HFFc6 (cell line): ENCODE measurements at regions not wholly inside any gene's neighbourhood (a gene's known extent, or its start where the extent isn't known, plus 50 kb on each side); places are given as distances from the start of the nearest gene placed in this dataset.
A peak's percentile ranks its signal among the peaks of the same experiment; 100 is the strongest.
"Not testable (repeated sequence)": the region's sequence is repeated elsewhere in the genome, so short reads cannot be mapped to it uniquely, and the experiment has no call there.

Source experiments
- DNase-seq: peaks from one replicate; pipeline ENCODE4 v3.0.0-alpha.2; 2018
- H3K27ac Mint-ChIP-seq: 2 replicates; pipeline ENCODE4 v1.8.0; 2020; ENCODE audit warnings: mild to moderate bottlenecking, mixed read lengths
- H3K27me3 Mint-ChIP-seq: 2 replicates; pipeline ENCODE4 v1.8.0; 2021; ENCODE audit warnings: mild to moderate bottlenecking, moderate library complexity, mixed read lengths; ENCODE audit not compliant: insufficient read depth
- H3K36me3 Mint-ChIP-seq: 2 replicates; pipeline ENCODE4 v1.8.0; 2021; ENCODE audit warnings: low read depth, mixed read lengths
- H3K4me1 Mint-ChIP-seq: 2 replicates; pipeline ENCODE4 v1.8.0; 2020; ENCODE audit warnings: low read depth, mixed read lengths
- H3K4me3 Mint-ChIP-seq: 2 replicates; pipeline ENCODE4 v1.8.0; 2020; ENCODE audit warnings: mild to moderate bottlenecking, moderate library complexity, mixed read lengths
- H3K9me3 Mint-ChIP-seq: 2 replicates; pipeline ENCODE4 v1.8.0; 2020; ENCODE audit warnings: mild to moderate bottlenecking, mixed read lengths
- CTCF ChIP-seq: fragments of 200-600 bp; sonication (generic); IDR thresholded peaks from 2 replicates; pipeline ENCODE4 v1.5.0; 2021; ENCODE audit warnings: antibody characterized with exemption, mild to moderate bottlenecking

- TF ChIP-seq CTCF, result no peak
- Mint-ChIP-seq H3K9me3 (no peaks in the 10 kb centered on the region), H3K36me3 (no peaks in the 10 kb centered on the region), H3K27me3 (peaks cover 3% of the 10 kb centered on the region), H3K4me1 (peaks cover 14% of the 10 kb centered on the region), H3K27ac (no peak overlapping the region), H3K4me3 (no peak overlapping the region)
- DNase-seq, result no peak
Measured at GRCh38 chr2:61664190-61664589, 126.0 kb upstream of the XPO1 start.

- peaks cover 23% of the 10 kb centered on the region for H3K4me1 Mint-ChIP-seq
- no peak overlapping the region for H3K27ac Mint-ChIP-seq
- TF ChIP-seq CTCF, result no peak
- no peaks in the 10 kb centered on the region for H3K9me3 Mint-ChIP-seq
- no peak overlapping the region for H3K4me3 Mint-ChIP-seq
- no peaks in the 10 kb centered on the region; the same call in none of the 2 replicates for H3K27me3 Mint-ChIP-seq
- no peaks in the 10 kb centered on the region for H3K36me3 Mint-ChIP-seq
- no peak for DNase-seq
Measured at GRCh38 chr2:61662990-61663389, 124.8 kb upstream of the XPO1 start.

- Mint-ChIP-seq H3K4me3 (no peak overlapping the region), H3K27me3 (no peaks in the 10 kb centered on the region; the same call in none of the 2 replicates), H3K36me3 (no peaks in the 10 kb centered on the region), H3K9me3 (no peaks in the 10 kb centered on the region), H3K4me1 (peaks cover 23% of the 10 kb centered on the region), H3K27ac (0 out of 2 replicates have a peak overlapping the region, but pooled peaks have one; percentile 18)
- no peak for TF ChIP-seq CTCF
- DNase-seq, result no peak
Measured at GRCh38 chr2:61660511-61661388, 122.6 kb upstream of the XPO1 start.

- Mint-ChIP-seq H3K27ac (peak overlapping the region; percentile 17; the same call in 1 of the 2 replicates), H3K9me3 (no peaks in the 10 kb centered on the region), H3K4me3 (no peak overlapping the region), H3K4me1 (peaks cover 23% of the 10 kb centered on the region), H3K27me3 (no peaks in the 10 kb centered on the region; the same call in none of the 2 replicates), H3K36me3 (no peaks in the 10 kb centered on the region)
- peak; percentile 53 for DNase-seq
- peak; percentile 82 for TF ChIP-seq CTCF
Measured at GRCh38 chr2:61658841-61659780, 121.0 kb upstream of the XPO1 start.

GRCh38 chr2:61649946-61650345 is 111.8 kb upstream of the XPO1 start:
- H3K27ac Mint-ChIP-seq, H3K27me3 Mint-ChIP-seq, H3K4me3 Mint-ChIP-seq: not testable (repeated sequence)
- Mint-ChIP-seq H3K4me1 (peaks cover 23% of the 10 kb centered on the region), H3K36me3 (peaks cover 11% of the 10 kb centered on the region), H3K9me3 (peaks cover 18% of the 10 kb centered on the region; the same call in 1 of the 2 replicates)
- DNase-seq, result peak; percentile 15
